H1 (cell line): ENCODE measurements at regions not wholly inside any gene's neighbourhood (a gene's known extent, or its start where the extent isn't known, plus 50 kb on each side); places are given as distances from the start of the nearest gene placed in this dataset.

ENCODE experiments used
- CTCF ChIA-PET: fragments of 300-600 bp; sonication (Branson Sonifier 250); formaldehyde crosslinking; loops from one replicate; lab custom pipeline; 2021; ENCODE audit not compliant: partially characterized antibody; lab: Charles Lee
- POLR2A ChIA-PET: fragments of 300-600 bp; sonication (Branson Sonifier 250); formaldehyde crosslinking; loops from one replicate; lab custom pipeline; 2021; ENCODE audit warnings: inconsistent platforms; ENCODE audit not compliant: partially characterized antibody; lab: Charles Lee
- DNase-seq, 2 experiments: peaks; one replicate each; pipeline versions ENCODE4 v3.0.0 to v3.0.0-alpha.2; 2010 to 2022; ENCODE audit warnings: low spot score in 2 of 2, low read depth in 1 of 2, mixed read lengths in 1 of 2
- FAIRE-seq: peaks from 2 replicates; lab custom pipeline; 2011; peaks lifted over from hg19 to GRCh38; lab: Jason Lieb, UNC
- H2AFZ ChIP-seq: 2 replicates; pipeline ENCODE4 v1.8.1; 2012; ENCODE audit warnings: low read length, inconsistent platforms
- H2AK5ac ChIP-seq: 2 replicates; pipeline ENCODE4 v1.6.1; 2013; ENCODE audit warnings: low read depth, low read length
- H2BK120ac ChIP-seq: replicated peaks from 2 replicates; pipeline ENCODE3; 2013; ENCODE audit warnings: low read depth, low read length, inconsistent platforms
- H2BK12ac ChIP-seq: 2 replicates; pipeline ENCODE4 v1.6.1; 2013; ENCODE audit warnings: low read depth, low read length
- H2BK15ac ChIP-seq: 2 replicates; pipeline ENCODE4 v1.6.1; 2013; ENCODE audit warnings: low read length
- H2BK20ac ChIP-seq: 2 replicates; pipeline ENCODE4 v1.6.1; 2013; ENCODE audit warnings: low read length
- H2BK5ac ChIP-seq: 2 replicates; pipeline ENCODE4 v1.6.1; 2013; ENCODE audit warnings: low read depth, low read length
- H3K14ac ChIP-seq: 2 replicates; pipeline ENCODE4 v1.6.1; 2013; ENCODE audit warnings: inconsistent platforms; ENCODE audit not compliant: insufficient read length
- H3K18ac ChIP-seq: 2 replicates; pipeline ENCODE4 v1.6.1; 2013; ENCODE audit warnings: low read length; ENCODE audit errors: extremely low read depth
- H3K23ac ChIP-seq: 2 replicates; pipeline ENCODE4 v1.6.1; 2013; ENCODE audit warnings: inconsistent platforms; ENCODE audit not compliant: insufficient read length
- H3K23me2 ChIP-seq: 2 replicates; pipeline ENCODE4 v1.6.1; 2013; ENCODE audit warnings: low read depth, low read length
- H3K27ac ChIP-seq: 2 replicates; pipeline ENCODE4 v1.6.1; 2011; ENCODE audit warnings: low read depth, low read length, inconsistent platforms
- H3K27me3 ChIP-seq, 4 experiments: replicated peaks in 1 of 4; 1 replicate in 1 of 4; 2 replicates in 3 of 4; pipeline versions ENCODE4 v1.6.1 to v1.8.1; 2011 to 2013; ENCODE audit warnings: low read length in 3 of 4, mild to moderate bottlenecking in 3 of 4, inconsistent platforms in 2 of 4, mixed read lengths in 2 of 4, moderate library complexity in 1 of 4; ENCODE audit not compliant: control insufficient read depth in 3 of 4, insufficient read depth in 3 of 4; ENCODE audit errors: extremely low read depth in 1 of 4
- H3K36me3 ChIP-seq, 4 experiments: 2 replicates each; pipeline versions ENCODE4 v1.6.1 to v1.8.1; 2011 to 2013; ENCODE audit warnings: mild to moderate bottlenecking in 4 of 4, low read length in 3 of 4, moderate library complexity in 2 of 4, control low read depth in 1 of 4, inconsistent platforms in 1 of 4; ENCODE audit not compliant: insufficient read depth in 4 of 4, control insufficient read depth in 2 of 4
- H3K4ac ChIP-seq: replicated peaks from 2 replicates; pipeline ENCODE3; 2013; ENCODE audit warnings: low read length, low read depth, mixed read lengths, inconsistent platforms; ENCODE audit not compliant: insufficient read length
- H3K4me1 ChIP-seq, 4 experiments: replicated peaks in 1 of 4; 1 replicate in 1 of 4; 2 replicates in 3 of 4; pipeline versions ENCODE4 v1.6.1 to v1.8.1; 2011 to 2013; ENCODE audit warnings: low read length in 3 of 4, inconsistent platforms in 2 of 4, mixed read lengths in 1 of 4; ENCODE audit not compliant: insufficient read depth in 4 of 4, control insufficient read depth in 3 of 4
- H3K4me2 ChIP-seq, 2 experiments: 2 replicates each; pipeline versions ENCODE4 v1.6.1 to v1.8.1; 2011 to 2013; ENCODE audit warnings: low read depth in 2 of 2, low read length in 2 of 2, control low read depth in 1 of 2, inconsistent platforms in 1 of 2, mild to moderate bottlenecking in 1 of 2; ENCODE audit not compliant: insufficient read depth in 1 of 2
- H3K4me3 ChIP-seq, 4 experiments: fragments of 200-600, 300-600 bp in 1 of 4; sonication (generic), shearing (Covaris generic), sonication (Bioruptor Twin) in 1 of 4; 2 replicates each; pipeline versions ENCODE4 v1.5.1 to v1.8.1; 2011 to 2016; ENCODE audit warnings: low read length in 4 of 4, low read depth in 3 of 4, control low read depth in 2 of 4, inconsistent platforms in 2 of 4, mild to moderate bottlenecking in 2 of 4, mixed read lengths in 1 of 4, moderate library complexity in 1 of 4; ENCODE audit not compliant: insufficient read depth in 2 of 4; ENCODE audit errors: extremely low read depth in 1 of 4
- H3K56ac ChIP-seq: replicated peaks from 2 replicates; pipeline ENCODE3; 2013; ENCODE audit warnings: low read depth, mild to moderate bottlenecking, mixed read lengths, low read length, inconsistent platforms; ENCODE audit not compliant: insufficient read length
- H3K79me1 ChIP-seq: 2 replicates; pipeline ENCODE4 v1.6.1; 2013; ENCODE audit warnings: low read depth, low read length, control low read depth
- H3K79me2 ChIP-seq, 2 experiments: 2 replicates each; pipeline versions ENCODE4 v1.6.1 to v1.8.1; 2012 to 2013; ENCODE audit warnings: low read length in 2 of 2, mild to moderate bottlenecking in 2 of 2, inconsistent platforms in 1 of 2; ENCODE audit not compliant: insufficient read depth in 2 of 2, control insufficient read depth in 1 of 2
- H3K9ac ChIP-seq, 4 experiments: replicated peaks in 1 of 4; 1 replicate in 1 of 4; 2 replicates in 3 of 4; pipeline versions ENCODE4 v1.6.1 to v1.8.1; 2011 to 2013; ENCODE audit warnings: low read depth in 3 of 4, low read length in 3 of 4, control low read depth in 2 of 4, mild to moderate bottlenecking in 2 of 4, moderate library complexity in 2 of 4, inconsistent platforms in 1 of 4; ENCODE audit errors: extremely low read depth in 1 of 4
- H3K9me3 ChIP-seq, 2 experiments: 2 replicates each; pipeline versions ENCODE4 v1.6.1 to v1.8.1; 2012 to 2013; ENCODE audit warnings: mild to moderate bottlenecking in 2 of 2, moderate library complexity in 2 of 2, control low read depth in 1 of 2, inconsistent platforms in 1 of 2, low read depth in 1 of 2, low read length in 1 of 2, mixed read lengths in 1 of 2; ENCODE audit not compliant: insufficient read depth in 2 of 2
- H4K20me1 ChIP-seq, 2 experiments: replicated peaks in 1 of 2; 2 replicates each; pipeline versions ENCODE3 to v1.8.1; 2011 to 2013; ENCODE audit warnings: inconsistent platforms in 2 of 2, low read length in 2 of 2, mild to moderate bottlenecking in 1 of 2; ENCODE audit not compliant: insufficient read depth in 2 of 2, control insufficient read depth in 1 of 2
- H4K5ac ChIP-seq: 2 replicates; pipeline ENCODE4 v1.6.1; 2013; ENCODE audit warnings: low read length, low read depth, mixed read lengths, inconsistent platforms; ENCODE audit not compliant: insufficient read length
- H4K8ac ChIP-seq: 2 replicates; pipeline ENCODE4 v1.8.0; 2013; ENCODE audit warnings: mild to moderate bottlenecking, moderate library complexity, low read length, inconsistent platforms; ENCODE audit not compliant: insufficient read depth; ENCODE audit errors: extremely low read depth
- H4K91ac ChIP-seq: replicated peaks from 2 replicates; pipeline ENCODE3; 2013; ENCODE audit warnings: low read length, mixed read lengths, inconsistent platforms; ENCODE audit not compliant: insufficient read length
- CBX5 ChIP-seq: fragments of 300-800, 300-1000 bp; sonication (generic); IDR thresholded peaks from 2 replicates; pipeline ENCODE4 v1.7.1; 2016; ENCODE audit warnings: antibody characterized with exemption, low read length, low read depth
- HDAC2 ChIP-seq, 2 experiments: fragments of 300-600 bp in 1 of 2; sonication (generic) in 1 of 2; IDR thresholded peaks; 2 replicates each; pipeline ENCODE4 v1.6.1; 2011 to 2012; ENCODE audit warnings: low read depth in 2 of 2, low read length in 2 of 2, mild to moderate bottlenecking in 2 of 2, moderate library complexity in 2 of 2, borderline replicate concordance in 1 of 2, inconsistent platforms in 1 of 2
- POLR2AphosphoS5 ChIP-seq: IDR thresholded peaks from 2 replicates; pipeline ENCODE4 v1.6.1; 2011; ENCODE audit warnings: low read depth, low read length
- RBBP5 ChIP-seq: IDR thresholded peaks from 2 replicates; pipeline ENCODE4 v1.7.1; 2012; ENCODE audit warnings: low read depth, mild to moderate bottlenecking, inconsistent platforms, low read length, moderate library complexity, borderline replicate concordance
- RFX5 ChIP-seq: IDR thresholded peaks from 2 replicates; pipeline ENCODE4 v1.6.1; 2011; ENCODE audit warnings: low read depth, low read length, improper control_type of control experiment, borderline replicate concordance
- RXRA ChIP-seq: IDR thresholded peaks from 2 replicates; pipeline ENCODE4 v1.6.1; 2011; ENCODE audit warnings: low read depth, mild to moderate bottlenecking, low read length, moderate library complexity; ENCODE audit not compliant: insufficient read depth
- WGBS, 2 experiments: shearing (Covaris generic) in 1 of 2; methylation state at CpG; one replicate each; pipeline versions ENCODE4 v1.1.6 to v1.1.7; 2013 to 2015; ENCODE audit warnings: low lambda C conversion rate in 2 of 2, mixed read lengths in 2 of 2, inconsistent platforms in 1 of 2, low coverage in 1 of 2, missing lambda C conversion rate in 1 of 2; ENCODE audit not compliant: insufficient replicate concordance in 2 of 2, insufficient coverage in 1 of 2, insufficient read length in 1 of 2; ENCODE audit errors: extremely low coverage in 1 of 2, missing lambda C conversion rate in 1 of 2; 5-methylcytosine and 5-hydroxymethylcytosine counted together

GRCh38 chr9:82234160-82234943, 245.8 kb downstream of the SPATA31D1 start:
- Histone ChIP-seq H3K18ac (no peak overlapping the region), H2BK120ac (no peak overlapping the region), H3K79me2 (no peaks in the 10 kb centered on the region), H3K27me3 (no peaks in the 10 kb centered on the region), H2BK15ac (no peak overlapping the region), H3K4me1 (peaks cover 0 to 2% (median 0%) of the 10 kb centered on the region in 4 experiments; a peak in 1 of 7 replicates), H4K91ac (no peak overlapping the region), H2BK5ac (no peak overlapping the region), H3K14ac (no peak overlapping the region), H3K9me3 (no peaks in the 10 kb centered on the region), H3K4ac (no peak overlapping the region), H2AK5ac (no peak overlapping the region), H2AFZ (peak overlapping the region; percentile 42; the same call in 1 of the 2 replicates), H3K4me2 (no peak overlapping the region), H3K23ac (no peak overlapping the region), H4K5ac (no peak overlapping the region), H4K8ac (no peak overlapping the region), H2BK12ac (no peak overlapping the region), H3K27ac (no peak overlapping the region), H4K20me1 (no peaks in the 10 kb centered on the region), H3K4me3 (no peak overlapping the region), H2BK20ac (no peak overlapping the region), H3K56ac (no peak overlapping the region), H3K79me1 (no peaks in the 10 kb centered on the region), H3K36me3 (no peaks in the 10 kb centered on the region), H3K9ac (no peak overlapping the region), H3K23me2 (no peaks in the 10 kb centered on the region; the same call in 1 of the 2 replicates)
- 64% methylated on average over 4 of the region's 4 CpGs; no CpG with 5 or more reads in 1 of the 2 experiments for WGBS, 2 experiments
- DNase-seq (no peak), FAIRE-seq (no peak)
- TF ChIP-seq RFX5: no peak
- TF ChIP-seq HDAC2 (IDR thresholded peaks at IDR 0.05; ENCODE audit: borderline replicate concordance in 1 of 2, low read depth in 2 of 2, low read length in 2 of 2): no peak
- TF ChIP-seq POLR2AphosphoS5: no peak
- TF ChIP-seq RXRA: no peak
- TF ChIP-seq CBX5: no peak
- no peak for TF ChIP-seq RBBP5
- POLR2A ChIA-PET: no interaction called here
- CTCF ChIA-PET: interaction anchor here (1.1 kb wide), 1 partner anchor 9 kb away, joined by 3 read pairs; no protein-coding TSS in a partner anchor
